Neural progenitor cell (in vitro differentiated cells): ENCODE measurements at regions not wholly inside any gene's neighbourhood (a gene's known extent, or its start where the extent isn't known, plus 50 kb on each side); places are given as distances from the start of the nearest gene placed in this dataset.

Experiments
- EZH2 ChIP-seq: fragments of 200-600 bp; sonication (generic); IDR thresholded peaks from 2 replicates; pipeline ENCODE4 v1.6.1; 2017; ENCODE audit warnings: antibody characterized with exemption, mild to moderate bottlenecking, moderate library complexity
- EZH2phosphoT487 ChIP-seq: fragments of 200-600 bp; sonication (generic); IDR thresholded peaks from 2 replicates; pipeline ENCODE4 v1.6.1; 2017; ENCODE audit warnings: antibody characterized with exemption
- TF ChIP-seq, protein P1 (sequence below): fragments of 200-600 bp; sonication (generic); IDR thresholded peaks from 2 replicates; pipeline ENCODE4 v1.5.1; 2017; ENCODE audit warnings: antibody characterized with exemption, mild to moderate bottlenecking

DNA sequence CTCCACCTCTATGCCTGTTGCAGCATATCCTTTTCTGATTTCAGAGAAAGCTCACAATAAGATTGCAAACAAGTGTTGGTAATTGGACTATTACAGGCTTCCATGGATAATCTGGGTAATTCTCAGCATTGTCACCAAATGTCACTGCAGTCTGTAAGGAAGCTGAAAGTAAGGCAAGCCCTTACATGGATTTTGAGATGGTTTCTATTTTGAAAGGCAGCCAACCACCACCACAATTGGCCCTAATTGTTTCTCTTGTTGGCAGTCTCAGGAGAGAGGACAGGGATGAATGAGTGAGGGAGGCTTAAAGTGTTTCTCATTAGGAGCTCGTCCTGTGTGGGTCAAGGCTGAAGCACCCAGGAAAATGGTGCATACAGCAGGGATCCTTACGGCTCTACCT, 879.9 kb downstream of the TUSC7 start:
- TF ChIP-seq, protein P1, sequence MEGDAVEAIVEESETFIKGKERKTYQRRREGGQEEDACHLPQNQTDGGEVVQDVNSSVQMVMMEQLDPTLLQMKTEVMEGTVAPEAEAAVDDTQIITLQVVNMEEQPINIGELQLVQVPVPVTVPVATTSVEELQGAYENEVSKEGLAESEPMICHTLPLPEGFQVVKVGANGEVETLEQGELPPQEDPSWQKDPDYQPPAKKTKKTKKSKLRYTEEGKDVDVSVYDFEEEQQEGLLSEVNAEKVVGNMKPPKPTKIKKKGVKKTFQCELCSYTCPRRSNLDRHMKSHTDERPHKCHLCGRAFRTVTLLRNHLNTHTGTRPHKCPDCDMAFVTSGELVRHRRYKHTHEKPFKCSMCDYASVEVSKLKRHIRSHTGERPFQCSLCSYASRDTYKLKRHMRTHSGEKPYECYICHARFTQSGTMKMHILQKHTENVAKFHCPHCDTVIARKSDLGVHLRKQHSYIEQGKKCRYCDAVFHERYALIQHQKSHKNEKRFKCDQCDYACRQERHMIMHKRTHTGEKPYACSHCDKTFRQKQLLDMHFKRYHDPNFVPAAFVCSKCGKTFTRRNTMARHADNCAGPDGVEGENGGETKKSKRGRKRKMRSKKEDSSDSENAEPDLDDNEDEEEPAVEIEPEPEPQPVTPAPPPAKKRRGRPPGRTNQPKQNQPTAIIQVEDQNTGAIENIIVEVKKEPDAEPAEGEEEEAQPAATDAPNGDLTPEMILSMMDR = no peak
- TF ChIP-seq EZH2 (no peak), EZH2phosphoT487 (no peak)
